DND-41 (cell line): ENCODE measurements at regions not wholly inside any gene's neighbourhood (a gene's known extent, or its start where the extent isn't known, plus 50 kb on each side); places are given as distances from the start of the nearest gene placed in this dataset.

Experiments used
- CTCF ChIP-seq: IDR thresholded peaks from 2 replicates; pipeline ENCODE4 v1.5.1; 2012; ENCODE audit warnings: borderline replicate concordance, low read length, moderate library complexity, mild to moderate bottlenecking; ENCODE audit not compliant: poor library complexity, severe bottlenecking; ENCODE audit errors: extremely low read depth
- EZH2 ChIP-seq: IDR thresholded peaks from 3 replicates; pipeline ENCODE4 v1.6.1; 2012; ENCODE audit warnings: borderline replicate concordance, low read depth, mild to moderate bottlenecking, moderate library complexity, low read length, inconsistent platforms; ENCODE audit not compliant: severe bottlenecking

- TF ChIP-seq CTCF (no peak), EZH2 (no peak)
Observed at GRCh38 chr4:30968926-30969325, 248.8 kb downstream of the PCDH7 start.
